ENCODE measurements at regions not wholly inside any gene's neighbourhood (a gene's known extent, or its start where the extent isn't known, plus 50 kb on each side); places are given as distances from the start of the nearest gene placed in this dataset.

DNA sequence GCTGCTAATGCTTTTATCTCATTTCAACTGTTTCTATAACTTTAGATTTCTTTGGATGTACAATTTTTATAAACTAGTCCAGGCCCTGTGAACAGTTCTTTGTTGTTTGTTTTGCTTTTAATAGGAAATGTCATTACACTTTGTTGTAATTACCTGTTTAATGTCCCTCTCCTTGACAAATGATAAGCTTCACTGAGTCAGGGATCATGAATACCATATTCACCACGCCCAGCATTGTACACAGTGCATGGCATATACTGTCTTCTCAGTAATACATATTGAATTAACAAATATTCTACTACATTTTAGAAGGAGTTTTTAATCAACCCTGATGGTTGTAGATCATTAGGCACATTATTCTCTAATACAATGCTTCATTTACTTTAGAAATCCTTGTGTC, 1105.0 kb downstream of the MAT2B start (continued):
- TF ChIP-seq RAD21 (conservative IDR thresholded peaks at IDR 0.05) (no peak), MXI1 (conservative IDR thresholded peaks at IDR 0.05; ENCODE audit: poor library complexity, severe bottlenecking) (no peak)

DNA sequence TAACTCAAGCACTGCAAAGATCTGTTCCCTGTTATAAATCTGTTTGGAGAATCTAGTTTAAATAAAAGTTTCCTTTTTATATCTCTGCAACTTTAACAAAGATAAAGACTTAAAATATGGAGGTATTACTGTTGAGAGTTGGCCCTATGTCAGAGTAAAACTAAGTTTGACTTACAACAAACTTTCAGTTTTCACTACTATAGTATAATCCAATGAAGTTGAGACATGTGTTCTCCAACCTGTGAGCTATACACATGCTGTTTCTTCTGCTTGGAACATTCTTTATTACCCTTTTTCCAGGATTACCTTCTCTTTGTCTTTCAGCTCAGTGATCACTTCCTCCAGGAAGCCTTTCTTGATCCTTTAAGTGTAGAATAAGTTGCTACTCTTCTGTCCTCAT, 1109.3 kb downstream of the MAT2B start:
- TF ChIP-seq, protein P1, sequence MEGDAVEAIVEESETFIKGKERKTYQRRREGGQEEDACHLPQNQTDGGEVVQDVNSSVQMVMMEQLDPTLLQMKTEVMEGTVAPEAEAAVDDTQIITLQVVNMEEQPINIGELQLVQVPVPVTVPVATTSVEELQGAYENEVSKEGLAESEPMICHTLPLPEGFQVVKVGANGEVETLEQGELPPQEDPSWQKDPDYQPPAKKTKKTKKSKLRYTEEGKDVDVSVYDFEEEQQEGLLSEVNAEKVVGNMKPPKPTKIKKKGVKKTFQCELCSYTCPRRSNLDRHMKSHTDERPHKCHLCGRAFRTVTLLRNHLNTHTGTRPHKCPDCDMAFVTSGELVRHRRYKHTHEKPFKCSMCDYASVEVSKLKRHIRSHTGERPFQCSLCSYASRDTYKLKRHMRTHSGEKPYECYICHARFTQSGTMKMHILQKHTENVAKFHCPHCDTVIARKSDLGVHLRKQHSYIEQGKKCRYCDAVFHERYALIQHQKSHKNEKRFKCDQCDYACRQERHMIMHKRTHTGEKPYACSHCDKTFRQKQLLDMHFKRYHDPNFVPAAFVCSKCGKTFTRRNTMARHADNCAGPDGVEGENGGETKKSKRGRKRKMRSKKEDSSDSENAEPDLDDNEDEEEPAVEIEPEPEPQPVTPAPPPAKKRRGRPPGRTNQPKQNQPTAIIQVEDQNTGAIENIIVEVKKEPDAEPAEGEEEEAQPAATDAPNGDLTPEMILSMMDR (IDR thresholded peaks at IDR 0.05; ENCODE audit: poor library complexity, severe bottlenecking) = no peak
- TF ChIP-seq EP300 (conservative IDR thresholded peaks at IDR 0.05; ENCODE audit: poor library complexity, severe bottlenecking) (no peak), RAD21 (conservative IDR thresholded peaks at IDR 0.05) (no peak), EZH2 (IDR thresholded peaks at IDR 0.05; ENCODE audit: borderline replicate concordance, insufficient read depth, low read length, poor library complexity, severe bottlenecking) (no peak)
- no peaks in the 10 kb centered on the region for H4K20me1 ChIP-seq (ENCODE audit: insufficient read depth)
- H3K9ac ChIP-seq (ENCODE audit: low read length) = no peak overlapping the region
- no peak overlapping the region for H3K27ac ChIP-seq (ENCODE audit: low read length)
- H3K4me2 ChIP-seq (ENCODE audit: low read length) = no peak overlapping the region
- no peaks in the 10 kb centered on the region for H3K27me3 ChIP-seq (ENCODE audit: insufficient read depth, low read depth, low read length)
- no peaks in the 10 kb centered on the region for H3K36me3 ChIP-seq (ENCODE audit: insufficient read depth, low read length)
- no peaks in the 10 kb centered on the region for H3K9me3 ChIP-seq (ENCODE audit: low read length)
- no peaks in the 10 kb centered on the region for H3F3A ChIP-seq (ENCODE audit: insufficient read depth, low read length, poor library complexity, severe bottlenecking)
- no peak overlapping the region for H2AFZ ChIP-seq (ENCODE audit: low read depth, low read length)
- H3K4me3 ChIP-seq (ENCODE audit: low read length) = no peak overlapping the region
- H3K9me2 ChIP-seq (ENCODE audit: insufficient read depth, low read length) = no peaks in the 10 kb centered on the region
- no peaks in the 10 kb centered on the region for H3K79me2 ChIP-seq (replicated peaks; ENCODE audit: insufficient read depth, low read length)

DNA sequence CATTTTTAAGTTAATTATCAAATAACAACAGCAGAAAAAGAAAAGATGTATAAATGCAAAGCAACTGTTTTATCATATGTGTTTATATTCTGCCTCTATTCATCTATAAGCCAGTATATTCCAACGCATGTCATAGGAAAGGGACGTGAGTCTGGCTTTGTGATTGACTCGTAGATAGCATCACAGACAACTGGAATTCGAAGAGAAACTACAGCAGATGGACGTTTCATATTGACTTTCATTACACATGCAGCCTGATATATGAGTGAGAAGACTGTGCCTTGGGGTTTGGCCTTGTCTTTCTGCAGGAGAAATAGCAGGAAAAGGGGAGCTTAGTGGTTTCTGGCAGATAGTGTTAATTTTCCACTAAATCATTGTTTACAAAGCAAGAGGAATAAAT, 1111.9 kb downstream of the MAT2B start:
- Histone ChIP-seq H3K9me3 (ENCODE audit: low read length) (no peaks in the 10 kb centered on the region), H3K27ac (ENCODE audit: low read length) (no peak overlapping the region)
- TF ChIP-seq RAD21 (conservative IDR thresholded peaks at IDR 0.05) = no peak
- no peak for TF ChIP-seq EZH2 (IDR thresholded peaks at IDR 0.05; ENCODE audit: borderline replicate concordance, insufficient read depth, low read length, poor library complexity, severe bottlenecking)
- TF ChIP-seq, protein P2, sequence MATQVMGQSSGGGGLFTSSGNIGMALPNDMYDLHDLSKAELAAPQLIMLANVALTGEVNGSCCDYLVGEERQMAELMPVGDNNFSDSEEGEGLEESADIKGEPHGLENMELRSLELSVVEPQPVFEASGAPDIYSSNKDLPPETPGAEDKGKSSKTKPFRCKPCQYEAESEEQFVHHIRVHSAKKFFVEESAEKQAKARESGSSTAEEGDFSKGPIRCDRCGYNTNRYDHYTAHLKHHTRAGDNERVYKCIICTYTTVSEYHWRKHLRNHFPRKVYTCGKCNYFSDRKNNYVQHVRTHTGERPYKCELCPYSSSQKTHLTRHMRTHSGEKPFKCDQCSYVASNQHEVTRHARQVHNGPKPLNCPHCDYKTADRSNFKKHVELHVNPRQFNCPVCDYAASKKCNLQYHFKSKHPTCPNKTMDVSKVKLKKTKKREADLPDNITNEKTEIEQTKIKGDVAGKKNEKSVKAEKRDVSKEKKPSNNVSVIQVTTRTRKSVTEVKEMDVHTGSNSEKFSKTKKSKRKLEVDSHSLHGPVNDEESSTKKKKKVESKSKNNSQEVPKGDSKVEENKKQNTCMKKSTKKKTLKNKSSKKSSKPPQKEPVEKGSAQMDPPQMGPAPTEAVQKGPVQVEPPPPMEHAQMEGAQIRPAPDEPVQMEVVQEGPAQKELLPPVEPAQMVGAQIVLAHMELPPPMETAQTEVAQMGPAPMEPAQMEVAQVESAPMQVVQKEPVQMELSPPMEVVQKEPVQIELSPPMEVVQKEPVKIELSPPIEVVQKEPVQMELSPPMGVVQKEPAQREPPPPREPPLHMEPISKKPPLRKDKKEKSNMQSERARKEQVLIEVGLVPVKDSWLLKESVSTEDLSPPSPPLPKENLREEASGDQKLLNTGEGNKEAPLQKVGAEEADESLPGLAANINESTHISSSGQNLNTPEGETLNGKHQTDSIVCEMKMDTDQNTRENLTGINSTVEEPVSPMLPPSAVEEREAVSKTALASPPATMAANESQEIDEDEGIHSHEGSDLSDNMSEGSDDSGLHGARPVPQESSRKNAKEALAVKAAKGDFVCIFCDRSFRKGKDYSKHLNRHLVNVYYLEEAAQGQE (IDR thresholded peaks at IDR 0.05; ENCODE audit: borderline replicate concordance) = no peak

DNA sequence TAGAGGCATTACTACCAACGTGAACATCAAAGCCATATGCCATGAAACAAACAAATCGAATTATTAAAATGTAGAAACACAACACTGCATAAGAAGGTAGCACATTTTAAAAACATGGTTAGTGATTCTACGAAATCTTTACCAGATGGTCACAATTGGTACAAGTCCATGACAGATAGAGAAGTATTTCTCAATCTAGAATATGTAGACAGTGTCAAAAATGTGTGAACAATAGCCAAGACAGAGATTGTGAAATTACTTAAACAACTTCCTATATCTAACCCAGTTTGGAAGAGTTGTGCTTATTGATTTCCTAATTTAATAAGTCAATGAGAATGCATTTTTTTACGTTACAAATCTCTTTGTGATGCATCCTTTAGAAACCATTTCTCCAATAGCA, 1121.6 kb downstream of the MAT2B start:
- H3K27me3 ChIP-seq (ENCODE audit: insufficient read depth, low read depth, low read length) = no peaks in the 10 kb centered on the region
- no peaks in the 10 kb centered on the region for H3K9me2 ChIP-seq (ENCODE audit: insufficient read depth, low read length)
- no peaks in the 10 kb centered on the region for H3K36me3 ChIP-seq (ENCODE audit: insufficient read depth, low read length)
- no peak overlapping the region for H2AFZ ChIP-seq (ENCODE audit: low read depth, low read length)
- no peak overlapping the region for H3K9ac ChIP-seq (ENCODE audit: low read length)
- H3K9me3 ChIP-seq (ENCODE audit: low read length) = no peaks in the 10 kb centered on the region
- no peak overlapping the region for H3K4me3 ChIP-seq (ENCODE audit: low read length)
- no peaks in the 10 kb centered on the region for H3K79me2 ChIP-seq (replicated peaks; ENCODE audit: insufficient read depth, low read length)
- H3F3A ChIP-seq (ENCODE audit: insufficient read depth, low read length, poor library complexity, severe bottlenecking) = no peaks in the 10 kb centered on the region
- H3K4me2 ChIP-seq (ENCODE audit: low read length) = no peak overlapping the region
- no peak overlapping the region for H3K27ac ChIP-seq (ENCODE audit: low read length)
- H4K20me1 ChIP-seq (ENCODE audit: insufficient read depth) = no peaks in the 10 kb centered on the region
- TF ChIP-seq EP300 (conservative IDR thresholded peaks at IDR 0.05; ENCODE audit: poor library complexity, severe bottlenecking) = no peak
- no peak for TF ChIP-seq EZH2 (IDR thresholded peaks at IDR 0.05; ENCODE audit: borderline replicate concordance, insufficient read depth, low read length, poor library complexity, severe bottlenecking)
- no peak for TF ChIP-seq MXI1 (conservative IDR thresholded peaks at IDR 0.05; ENCODE audit: poor library complexity, severe bottlenecking)
- no peak for TF ChIP-seq POLR2AphosphoS5 (IDR thresholded peaks at IDR 0.05)
- TF ChIP-seq TAF1 (IDR thresholded peaks at IDR 0.05; ENCODE audit: low read depth) = no peak
- no peak for TF ChIP-seq SMC3 (conservative IDR thresholded peaks at IDR 0.05; ENCODE audit: poor library complexity)
- TF ChIP-seq, protein P1 (IDR thresholded peaks at IDR 0.05; ENCODE audit: poor library complexity, severe bottlenecking) = no peak
- TF ChIP-seq, protein P2 (IDR thresholded peaks at IDR 0.05; ENCODE audit: borderline replicate concordance) = no peak

More for the DNA sequence above, 1111.9 kb downstream of the MAT2B start:
- no peaks in the 10 kb centered on the region for H3K9me2 ChIP-seq (ENCODE audit: insufficient read depth, low read length)
- no peak overlapping the region for H2AFZ ChIP-seq (ENCODE audit: low read depth, low read length)
- H3K9ac ChIP-seq (ENCODE audit: low read length) = no peak overlapping the region
- H3K27me3 ChIP-seq (ENCODE audit: insufficient read depth, low read depth, low read length) = no peaks in the 10 kb centered on the region
- H3K4me3 ChIP-seq (ENCODE audit: low read length) = no peak overlapping the region
- no peaks in the 10 kb centered on the region for H3K79me2 ChIP-seq (replicated peaks; ENCODE audit: insufficient read depth, low read length)
- no peak overlapping the region for H3K4me2 ChIP-seq (ENCODE audit: low read length)
- no peaks in the 10 kb centered on the region for H3F3A ChIP-seq (ENCODE audit: insufficient read depth, low read length, poor library complexity, severe bottlenecking)
- no peaks in the 10 kb centered on the region for H3K36me3 ChIP-seq (ENCODE audit: insufficient read depth, low read length)
- no peaks in the 10 kb centered on the region for H4K20me1 ChIP-seq (ENCODE audit: insufficient read depth)
